RWPE2 (cell line): ENCODE measurements at regions not wholly inside any gene's neighbourhood (a gene's known extent, or its start where the extent isn't known, plus 50 kb on each side); places are given as distances from the start of the nearest gene placed in this dataset.
A peak's percentile ranks its signal among the peaks of the same experiment; 100 is the strongest.
"Not testable (repeated sequence)": the region's sequence is repeated elsewhere in the genome, so short reads cannot be mapped to it uniquely, and the experiment has no call there.

ENCODE experiments used
- ATAC-seq: fragments of 200-7000 bp; cut with Tn5 transposase; 3 replicates; pipeline ENCODE4 v1.9.1; 2021; ENCODE audit warnings: low read depth
- DNase-seq: peaks from one replicate; pipeline ENCODE4 v3.0.0-alpha.2; 2020; ENCODE audit warnings: low spot score
- H3K27ac ChIP-seq: fragments of 450-650 bp; 2 replicates; pipeline ENCODE4 v1.5.1; 2017; ENCODE audit warnings: mild to moderate bottlenecking; ENCODE audit not compliant: poor library complexity, severe bottlenecking
- H3K27me3 ChIP-seq: fragments of 250-450 bp; sonication (Bioruptor Pico); 2 replicates; pipeline ENCODE4 v1.5.1; 2021; ENCODE audit warnings: mild to moderate bottlenecking, moderate library complexity; ENCODE audit not compliant: insufficient read depth, poor library complexity, severe bottlenecking
- H3K36me3 ChIP-seq: fragments of 250-450 bp; sonication (Bioruptor Pico); 2 replicates; pipeline ENCODE4 v1.5.1; 2020; ENCODE audit warnings: low read depth, mild to moderate bottlenecking, moderate library complexity
- H3K4me1 ChIP-seq: fragments of 250-450 bp; sonication (Bioruptor Pico); 2 replicates; pipeline ENCODE4 v1.5.1; 2021; ENCODE audit warnings: mild to moderate bottlenecking, moderate library complexity; ENCODE audit not compliant: insufficient read depth, poor library complexity, severe bottlenecking
- H3K4me3 ChIP-seq: fragments of 250-450 bp; sonication (Bioruptor Pico); 2 replicates; pipeline ENCODE4 v1.5.1; 2021; ENCODE audit warnings: mild to moderate bottlenecking, moderate library complexity; ENCODE audit not compliant: severe bottlenecking
- H3K9me3 ChIP-seq: fragments of 250-450 bp; sonication (Bioruptor Pico); 2 replicates; pipeline ENCODE4 v1.5.1; 2021; ENCODE audit warnings: mild to moderate bottlenecking, moderate library complexity; ENCODE audit not compliant: severe bottlenecking
- CTCF ChIP-seq: fragments of 450-650 bp; IDR thresholded peaks from one replicate; pipeline ENCODE4 v1.5.1; 2017; ENCODE audit warnings: mild to moderate bottlenecking, moderate library complexity; ENCODE audit not compliant: poor library complexity, severe bottlenecking

GRCh38 chr4:103493450-103494159, 226.2 kb downstream of the TACR3 start:
- Histone ChIP-seq H3K27me3 (no peaks in the 10 kb centered on the region), H3K4me3 (no peak overlapping the region), H3K36me3 (no peaks in the 10 kb centered on the region), H3K9me3 (no peaks in the 10 kb centered on the region), H3K4me1 (peaks cover 20% of the 10 kb centered on the region), H3K27ac (no peak overlapping the region)
- TF ChIP-seq CTCF = no peak
- ATAC-seq (peak; percentile 35; the same call in 1 of the 3 replicates), DNase-seq (no peak)

GRCh38 chr4:103485296-103485695, 234.5 kb downstream of the TACR3 start:
- not testable (repeated sequence) for H3K36me3 ChIP-seq, H3K4me3 ChIP-seq, H3K9me3 ChIP-seq, H3K4me1 ChIP-seq, H3K27me3 ChIP-seq, ATAC-seq, H3K27ac ChIP-seq, DNase-seq

- no peak for ATAC-seq
- Histone ChIP-seq H3K4me3 (no peak overlapping the region), H3K36me3 (no peaks in the 10 kb centered on the region), H3K27ac (no peak overlapping the region), H3K4me1 (no peaks in the 10 kb centered on the region), H3K9me3 (no peaks in the 10 kb centered on the region), H3K27me3 (no peaks in the 10 kb centered on the region)
- no peak for TF ChIP-seq CTCF
- no peak for DNase-seq
Observed at GRCh38 chr4:103484521-103484920, 235.3 kb downstream of the TACR3 start.

GRCh38 chr4:103482893-103483292, 236.9 kb downstream of the TACR3 start:
- H3K27ac ChIP-seq = no peak overlapping the region
- H3K4me1 ChIP-seq = no peaks in the 10 kb centered on the region
- no peaks in the 10 kb centered on the region for H3K36me3 ChIP-seq
- no peaks in the 10 kb centered on the region for H3K9me3 ChIP-seq
- DNase-seq (no peak), ATAC-seq (no peak)
- H3K27me3 ChIP-seq = no peaks in the 10 kb centered on the region
- no peak overlapping the region for H3K4me3 ChIP-seq
- TF ChIP-seq CTCF = no peak

- DNase-seq = no peak
- no peaks in the 10 kb centered on the region for H3K4me1 ChIP-seq
- H3K4me3 ChIP-seq = no peak overlapping the region
- no peaks in the 10 kb centered on the region for H3K36me3 ChIP-seq
- H3K9me3 ChIP-seq = no peaks in the 10 kb centered on the region
- H3K27me3 ChIP-seq = no peaks in the 10 kb centered on the region
- no peak for TF ChIP-seq CTCF
- ATAC-seq = no peak
- no peak overlapping the region for H3K27ac ChIP-seq
Observed at GRCh38 chr4:103482471-103482870, 237.3 kb downstream of the TACR3 start.
